ENCODE measurements at regions not wholly inside any gene's neighbourhood (a gene's known extent, or its start where the extent isn't known, plus 50 kb on each side); places are given as distances from the start of the nearest gene placed in this dataset.
"Not testable (repeated sequence)": the region's sequence is repeated elsewhere in the genome, so short reads cannot be mapped to it uniquely, and the experiment has no call there.

GRCh38 chr3:137820366-137820765 is 56.3 kb downstream of the SOX14 start:
- no peak for DNase-seq

DNA sequence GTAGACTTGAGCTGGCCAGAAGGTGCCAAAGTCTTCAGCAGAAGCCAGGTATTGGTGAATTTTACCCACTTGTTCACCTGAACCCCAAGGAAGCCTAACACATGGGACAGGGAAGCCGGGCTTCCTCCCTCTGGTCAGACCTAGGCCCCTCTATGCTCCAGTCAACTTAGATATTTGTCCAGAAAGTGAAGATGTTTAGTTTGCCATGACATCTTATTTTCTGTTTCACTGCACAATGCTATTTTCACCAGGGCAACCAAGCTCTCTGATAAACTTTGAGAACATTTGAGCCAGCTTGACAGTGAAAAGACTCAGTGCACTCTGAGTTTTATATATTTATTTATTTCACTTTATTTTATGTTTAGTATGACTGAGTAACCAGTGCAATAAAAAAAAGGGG is 71.0 kb downstream of the SOX14 start:
- DNase-seq, result no peak

DNA sequence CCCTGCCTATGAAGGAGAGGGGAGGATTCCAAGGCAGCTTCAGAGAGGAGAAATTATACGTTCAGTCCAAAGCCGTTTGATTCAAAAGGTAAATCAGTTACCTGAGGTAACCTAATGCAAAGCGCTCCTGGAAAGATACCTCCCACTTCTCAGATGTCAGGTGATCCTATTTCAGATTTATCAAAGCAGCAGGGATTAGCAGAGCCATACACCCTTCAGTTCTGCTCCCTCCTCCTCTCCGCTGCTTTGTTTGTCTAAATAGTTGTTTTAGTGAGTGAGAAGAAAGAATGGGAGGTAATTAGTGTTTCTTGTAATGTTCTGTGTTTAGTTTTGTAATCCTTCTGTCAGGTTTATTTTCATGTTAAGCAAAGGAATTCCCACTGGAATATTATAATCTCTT is 81.1 kb downstream of the SOX14 start:
- no peak for DNase-seq

- no peak for DNase-seq
Observed at GRCh38 chr3:137845666-137846065, 81.6 kb downstream of the SOX14 start.

DNA sequence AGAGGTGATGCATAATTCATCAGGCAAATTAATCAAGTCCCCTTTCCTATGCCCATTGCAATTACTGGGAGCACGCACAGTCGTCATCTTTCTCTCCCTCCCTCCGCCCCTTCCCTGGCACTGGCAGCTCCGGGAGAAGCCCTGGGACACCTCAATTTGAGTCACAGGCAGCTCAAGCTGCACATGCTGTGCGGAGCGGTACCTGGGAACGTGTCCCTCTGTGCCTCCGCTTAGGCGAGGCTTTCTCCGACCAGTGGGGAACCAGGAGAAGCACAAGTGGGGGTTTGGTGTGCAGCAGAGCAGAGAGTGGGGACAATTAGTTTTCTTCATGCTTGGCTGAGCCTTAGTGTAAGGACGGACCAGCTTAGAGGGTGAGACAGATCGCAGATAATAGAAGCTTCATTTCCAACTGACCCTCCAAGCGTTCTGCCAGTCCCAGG is 88.3 kb downstream of the SOX14 start:
- no peak for DNase-seq

DNA sequence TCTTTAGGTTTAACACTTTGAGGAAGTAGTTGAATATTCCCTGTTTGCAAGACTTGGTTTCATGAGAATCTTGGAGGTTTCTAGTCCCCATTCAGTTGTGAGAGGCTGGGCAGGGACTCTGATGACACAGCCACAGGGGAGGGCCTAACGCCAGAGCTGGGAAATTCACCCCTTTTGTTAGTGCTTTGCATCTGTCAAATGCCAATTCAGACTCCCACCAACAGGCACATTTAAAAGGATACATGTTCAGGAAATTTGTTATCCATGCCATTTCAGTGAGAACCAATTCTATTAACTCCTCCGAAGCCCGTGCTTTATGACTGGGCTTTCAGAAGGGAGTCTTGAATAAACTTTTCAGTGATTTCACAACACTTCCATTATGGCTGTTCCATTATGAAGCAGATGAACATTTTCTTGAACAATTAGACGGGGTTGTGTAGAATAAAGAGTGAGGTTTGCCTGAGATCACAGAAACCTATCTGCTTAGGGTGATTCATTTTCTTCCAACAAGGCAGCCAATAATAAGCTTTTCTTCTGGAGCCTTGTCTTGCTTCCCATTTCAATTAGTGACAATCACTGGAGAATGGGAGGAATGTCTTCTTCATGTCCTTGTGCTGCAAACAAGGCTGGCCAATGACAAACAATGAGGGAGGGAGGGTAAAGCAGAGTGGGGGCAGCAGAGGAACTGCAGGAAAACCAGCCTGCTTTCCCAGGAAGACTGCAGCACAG is 90.6 kb downstream of the SOX14 start:
- DNase-seq, result no peak

DNA sequence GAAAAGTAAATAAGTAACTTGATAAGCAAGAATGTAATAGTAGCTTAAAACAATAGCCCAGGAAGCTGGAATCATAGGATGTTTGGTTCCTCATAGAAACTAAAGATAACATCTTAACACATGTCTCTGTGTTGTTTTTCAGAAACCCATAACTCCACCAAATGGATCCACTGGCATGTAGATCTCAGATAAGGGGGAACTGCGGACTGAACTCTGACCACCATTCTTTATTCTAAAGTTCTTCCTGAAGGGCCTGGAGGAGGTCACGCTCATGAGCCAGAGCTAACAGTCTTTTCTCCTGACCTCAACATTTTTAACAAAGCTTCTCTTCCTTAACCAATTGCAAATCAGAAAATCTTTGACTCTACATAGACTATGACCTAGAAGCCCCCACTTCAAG is 101.9 kb downstream of the SOX14 start:
- DNase-seq, result no peak

DNA sequence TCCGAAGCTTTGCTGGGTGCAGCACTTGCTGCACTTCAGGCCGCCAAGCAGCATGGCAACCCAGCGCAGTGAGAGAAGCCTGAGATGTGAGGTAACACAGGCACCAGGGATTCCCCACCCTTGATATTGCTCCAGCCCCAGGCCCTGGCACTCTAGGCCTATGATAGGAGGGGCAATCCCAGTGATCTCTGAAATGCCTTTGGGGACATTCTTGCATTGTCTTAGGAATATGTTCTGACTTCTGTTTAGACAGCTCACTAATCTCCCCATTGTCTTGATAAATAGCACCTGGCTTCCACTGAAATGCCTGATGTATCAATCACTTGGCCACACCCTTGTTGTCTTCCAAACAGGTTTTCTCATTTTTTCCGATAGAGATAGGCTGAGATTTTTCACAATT is 102.8 kb downstream of the SOX14 start:
- DNase-seq, result no peak

GRCh38 chr3:137867611-137868010 is 103.5 kb downstream of the SOX14 start:
- DNase-seq, result no peak

DNA sequence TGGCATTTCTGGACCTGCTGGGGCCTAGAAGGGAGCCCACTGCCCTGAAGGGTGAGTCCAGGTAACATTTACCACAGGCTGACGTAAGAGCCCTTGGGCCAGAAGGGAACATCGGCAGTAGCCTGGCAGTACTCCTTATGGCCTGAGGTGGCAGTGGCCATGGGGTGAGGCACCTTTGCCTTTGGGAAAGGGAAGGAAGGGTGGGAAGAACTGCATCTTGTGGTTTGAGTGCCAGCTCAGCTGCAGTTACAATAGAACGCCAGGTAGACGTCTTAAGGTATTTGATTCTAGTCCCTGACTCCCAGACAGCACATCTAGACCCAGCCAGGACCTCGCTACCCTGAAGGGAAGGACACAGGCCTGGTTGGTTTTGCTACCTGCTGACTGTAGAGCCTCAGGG is 104.9 kb downstream of the SOX14 start:
- DNase-seq, result no peak

DNA sequence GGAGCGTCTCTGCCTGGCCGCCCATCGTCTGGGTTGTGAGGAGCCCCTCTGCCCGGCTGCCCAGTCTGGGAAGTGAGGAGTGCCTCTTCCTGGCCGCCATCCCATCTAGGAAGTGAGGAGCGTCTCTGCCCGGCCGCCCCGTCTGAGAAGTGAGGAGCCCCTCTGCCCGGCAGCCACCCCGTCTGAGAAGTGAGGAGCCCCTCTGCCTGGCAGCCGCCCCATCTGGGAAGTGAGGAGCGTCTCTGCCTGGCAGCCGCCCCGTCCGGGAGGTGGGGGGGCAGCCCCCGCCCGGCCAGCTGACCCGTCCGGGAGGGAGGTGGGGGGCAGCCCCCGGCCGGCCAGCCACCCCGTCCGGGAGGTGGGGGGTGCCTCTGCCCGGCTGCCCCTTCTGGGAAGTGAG is 108.5 kb downstream of the SOX14 start:
- DNase-seq, result not testable (repeated sequence)

DNA sequence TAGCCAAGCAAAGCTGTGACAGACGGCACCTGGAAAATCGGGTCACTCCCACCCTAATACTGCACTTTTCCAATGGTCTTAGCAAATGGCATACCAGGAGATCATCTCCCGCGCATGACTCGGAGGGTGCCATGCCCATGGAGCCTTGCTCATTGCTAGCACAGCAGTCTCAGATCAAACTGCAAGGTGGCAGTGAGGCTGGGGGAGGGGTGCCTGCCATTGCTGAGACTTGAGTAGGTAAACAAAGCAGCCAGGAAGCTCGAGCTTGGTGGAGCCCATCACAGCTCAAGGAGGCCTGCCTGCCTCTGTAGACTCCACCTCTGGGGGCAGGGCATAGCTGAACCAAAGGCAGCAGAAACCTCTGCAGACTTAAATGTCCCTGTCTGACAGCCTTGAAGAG is 113.1 kb upstream of the CLDN18 start:
- not testable (repeated sequence) for DNase-seq

GRCh38 chr3:137906985-137907649 is 102.8 kb upstream of the CLDN18 start:
- no peak for DNase-seq

- no peak for DNase-seq
Observed at GRCh38 chr3:137924628-137925027, 85.3 kb upstream of the CLDN18 start.

DNA sequence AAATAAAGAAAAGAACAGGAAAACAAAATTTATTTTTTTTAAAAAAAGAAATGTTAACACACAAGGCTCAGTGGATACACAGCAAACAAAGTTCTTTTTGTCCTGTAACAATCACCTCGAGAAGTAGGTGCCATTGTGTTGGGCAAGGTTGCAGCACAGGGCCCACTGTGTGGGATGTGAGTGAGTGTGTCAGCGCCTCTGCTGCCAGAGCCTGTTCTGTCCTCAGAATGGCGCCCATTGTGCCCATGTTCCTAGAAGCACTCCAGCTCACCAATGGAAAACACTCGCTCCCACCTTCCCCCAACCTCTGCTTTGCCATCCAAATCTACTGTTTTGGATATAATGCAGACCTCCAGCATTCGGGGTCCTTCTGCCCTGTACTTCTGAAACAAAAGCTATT is 84.9 kb upstream of the CLDN18 start:
- no peak for DNase-seq

DNA sequence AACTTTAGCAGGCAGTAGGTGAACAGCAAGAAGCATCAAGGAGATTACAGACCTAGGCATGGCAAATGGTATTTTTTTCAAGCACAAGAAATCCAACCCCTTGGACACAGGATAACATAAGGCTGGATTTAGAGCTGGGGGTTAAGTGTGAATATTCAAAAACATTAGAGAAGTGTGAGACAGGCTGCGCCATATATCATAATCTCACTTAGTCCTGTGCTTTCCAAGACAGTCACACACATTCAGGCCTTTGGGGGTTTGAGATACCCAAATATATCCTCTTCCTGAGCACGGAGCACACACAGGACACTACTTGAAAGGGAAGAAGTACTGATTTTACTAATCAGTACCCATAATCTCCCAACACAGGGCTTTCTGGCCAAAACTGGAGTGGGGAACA is 83.0 kb upstream of the CLDN18 start:
- DNase-seq, result no peak

DNA sequence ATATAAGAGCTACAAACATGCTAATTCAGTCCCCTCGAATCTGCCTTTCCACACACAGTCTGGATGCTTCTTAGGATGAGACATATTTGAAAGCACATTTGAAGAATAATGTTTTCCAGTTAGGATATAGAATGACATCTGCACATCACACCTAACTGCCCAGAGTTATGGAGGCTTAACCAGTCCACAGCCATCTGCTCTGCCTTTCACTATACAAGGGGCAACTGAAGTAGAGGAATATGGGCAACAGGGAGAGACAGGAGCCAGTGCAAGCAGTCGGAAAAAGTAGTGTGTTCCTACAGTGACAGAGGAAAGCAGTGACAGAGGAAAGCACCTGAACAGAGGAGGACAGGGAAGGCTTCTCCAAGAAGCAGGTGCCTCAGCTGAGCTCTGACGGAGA is 79.0 kb upstream of the CLDN18 start:
- no peak for DNase-seq

DNA sequence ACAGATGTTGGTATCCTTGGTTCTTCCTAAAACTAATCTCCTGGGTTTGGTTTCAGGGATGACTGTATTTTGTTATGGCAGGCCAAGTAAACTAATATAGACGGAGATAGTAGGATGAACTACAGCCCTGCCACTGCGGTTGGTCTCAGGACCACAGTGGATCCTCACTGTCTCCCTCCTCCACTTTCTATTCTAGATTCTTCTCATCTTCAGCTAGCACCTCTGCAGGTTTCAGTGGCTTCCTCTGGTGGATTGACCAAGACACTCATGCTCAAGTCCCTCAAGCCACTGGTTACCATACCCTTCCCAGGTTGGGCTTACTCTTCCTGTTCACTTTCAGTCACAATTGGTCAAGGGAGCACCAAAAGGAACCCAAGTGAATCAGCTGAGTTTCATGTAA is 71.1 kb upstream of the CLDN18 start:
- no peak for DNase-seq

- DNase-seq, result no peak
Observed at GRCh38 chr3:137944593-137944992, 65.4 kb upstream of the CLDN18 start.

- DNase-seq, result peak; percentile 53
Observed at GRCh38 chr3:137946356-137946973, 63.5 kb upstream of the CLDN18 start.

DNA sequence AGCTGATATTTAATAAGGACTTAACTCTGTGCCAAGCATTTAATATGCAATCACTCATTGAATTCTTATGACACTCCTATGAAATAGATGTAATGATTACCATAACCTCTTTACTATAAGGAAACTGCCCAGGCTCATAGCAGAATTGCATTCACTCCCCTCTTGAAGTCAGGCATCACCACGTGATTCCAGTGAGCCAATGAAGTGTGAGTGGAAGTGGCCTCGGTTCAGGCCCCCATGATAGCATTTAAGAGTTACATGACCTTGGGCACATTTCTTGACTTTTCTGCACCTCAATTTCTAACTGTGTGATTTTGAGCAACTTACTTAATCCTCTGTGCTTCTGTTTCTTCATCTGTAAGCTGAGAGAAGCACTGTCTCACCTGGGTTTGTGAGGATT is 62.8 kb upstream of the CLDN18 start:
- DNase-seq, result no peak

DNA sequence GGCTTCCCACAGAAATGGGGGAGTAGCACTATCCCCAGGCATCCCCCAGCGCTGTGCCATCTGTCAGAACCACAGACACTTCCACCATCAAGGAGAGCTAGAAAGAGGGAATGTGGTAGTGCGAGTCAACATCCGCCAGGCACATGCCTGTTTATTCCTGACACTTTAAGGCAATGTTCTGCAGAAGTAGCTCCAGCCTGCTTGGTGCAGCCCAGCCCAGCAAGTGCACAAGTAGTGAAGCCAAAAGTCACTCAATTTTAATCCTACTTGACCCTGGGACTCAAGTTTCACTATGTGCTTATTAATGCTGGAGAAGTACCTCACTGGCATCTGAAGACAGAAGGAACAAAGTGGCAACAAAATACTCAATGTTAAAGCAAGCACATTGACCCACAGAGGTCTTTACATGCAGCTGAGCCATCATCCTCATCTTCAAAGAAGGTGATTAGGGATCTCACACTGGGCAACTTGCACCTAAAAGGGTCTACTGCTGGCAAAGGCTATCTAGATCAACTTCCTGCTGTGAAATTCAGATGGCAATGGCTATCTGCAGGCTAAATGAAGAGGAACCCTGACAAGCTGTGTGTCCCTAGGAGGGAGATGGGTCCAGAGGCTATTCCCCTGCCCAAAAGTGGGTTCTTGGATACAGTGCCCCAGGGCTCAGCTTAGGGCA is 61.4 kb upstream of the CLDN18 start:
- DNase-seq, result no peak

DNA sequence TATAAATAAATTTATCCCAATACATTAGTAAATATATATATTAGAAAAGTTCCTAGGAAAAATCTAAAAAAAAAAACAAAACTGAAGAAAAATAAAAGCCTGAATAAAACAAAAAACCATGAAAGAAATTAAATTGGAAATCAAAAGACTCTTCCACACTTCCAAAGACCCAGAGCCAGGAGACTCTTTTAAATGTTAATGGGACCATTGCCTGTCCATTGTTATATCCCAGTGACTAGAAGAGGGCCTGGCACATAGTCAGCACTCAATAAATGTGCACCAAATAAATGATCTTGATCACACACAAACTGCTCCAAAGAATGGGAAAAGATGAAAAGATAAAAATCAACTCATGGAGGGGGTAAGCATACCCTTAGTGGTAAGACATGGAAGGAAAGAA is 51.3 kb upstream of the CLDN18 start:
- no peak for DNase-seq
